ENCODE measurements at regions not wholly inside any gene's neighbourhood (a gene's known extent, or its start where the extent isn't known, plus 50 kb on each side); places are given as distances from the start of the nearest gene placed in this dataset.

- DNase-seq (ENCODE audit: low read depth), result no peak
Observed at GRCh38 chr11:70535191-70535971, 137.1 kb downstream of the CTTN start.

GRCh38 chr11:70536051-70536877 lies 137.9 kb downstream of the CTTN start:
- no peak for DNase-seq (ENCODE audit: low read depth)

GRCh38 chr11:70537576-70538571 lies 139.5 kb downstream of the CTTN start:
- DNase-seq (ENCODE audit: low read depth), result no peak

DNA sequence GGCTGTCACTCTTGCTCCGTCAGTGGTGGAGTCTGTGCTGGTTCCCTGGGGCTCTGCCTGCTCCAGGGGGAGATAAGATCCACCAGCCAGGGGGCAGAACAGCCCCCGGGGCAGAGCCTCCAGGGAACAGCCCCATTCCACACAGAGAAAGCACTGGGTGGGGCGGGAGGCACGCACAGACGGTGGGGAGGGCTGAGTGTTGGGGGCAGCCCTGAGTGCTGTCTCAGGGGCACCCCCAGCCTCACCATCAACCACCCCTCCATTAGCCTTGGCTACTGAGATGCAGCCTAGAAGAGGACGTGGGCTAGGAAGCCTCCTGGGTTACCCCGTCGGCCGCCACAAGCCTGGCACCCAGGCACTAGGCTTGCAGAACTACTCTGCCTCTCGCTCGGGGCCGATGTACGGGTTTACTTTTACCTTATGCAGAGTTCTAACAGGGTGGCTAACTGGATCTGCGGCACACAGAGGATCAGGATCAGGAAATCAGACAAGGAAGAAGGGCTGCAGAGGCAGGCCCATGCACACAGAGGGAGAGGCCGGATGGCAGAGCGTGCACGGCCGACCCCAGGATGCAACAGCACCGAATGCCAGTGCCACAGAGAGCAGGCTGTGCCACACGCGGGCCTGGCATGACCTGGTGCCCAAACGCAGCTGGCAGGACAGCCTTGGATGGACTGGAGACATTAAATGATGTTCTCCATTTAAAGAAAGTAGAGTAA lies 140.5 kb downstream of the CTTN start:
- DNase-seq (ENCODE audit: low read depth), result no peak

DNA sequence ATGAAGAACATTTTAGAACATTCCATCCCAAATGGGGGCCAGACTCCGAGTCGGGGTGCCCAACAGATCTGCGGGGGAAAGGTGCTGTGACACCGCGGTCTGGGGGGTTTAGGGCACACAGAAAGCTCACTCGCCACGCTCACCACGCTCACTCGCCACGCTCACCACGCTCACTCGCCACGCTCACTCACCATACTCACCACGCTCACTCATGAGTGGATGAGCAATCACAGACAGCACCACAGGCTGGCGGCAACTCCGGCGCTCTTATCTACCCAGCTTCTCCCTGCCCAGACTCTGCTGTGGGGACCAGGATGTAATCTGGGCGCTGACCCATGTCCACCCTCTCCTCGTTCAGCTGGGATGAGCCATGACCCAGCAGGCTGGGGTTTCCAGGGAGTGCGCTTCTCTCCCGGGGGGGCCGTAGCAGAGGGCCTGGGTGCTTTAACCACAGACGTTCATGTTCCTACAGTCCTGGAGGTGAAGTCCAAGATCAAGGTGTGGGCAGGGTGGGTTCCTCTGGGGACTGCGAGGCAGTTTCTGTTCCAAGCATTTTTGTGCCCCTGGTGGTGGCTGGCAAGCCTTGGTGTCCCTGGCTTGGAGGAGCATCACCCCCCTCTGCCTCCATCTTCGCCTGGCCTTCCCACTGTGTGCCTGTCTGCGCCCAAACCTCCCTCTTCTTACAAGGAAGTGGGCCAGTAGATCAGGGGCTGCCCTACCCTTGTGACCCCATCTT lies 141.2 kb downstream of the CTTN start:
- DNase-seq (ENCODE audit: low read depth), result no peak

DNA sequence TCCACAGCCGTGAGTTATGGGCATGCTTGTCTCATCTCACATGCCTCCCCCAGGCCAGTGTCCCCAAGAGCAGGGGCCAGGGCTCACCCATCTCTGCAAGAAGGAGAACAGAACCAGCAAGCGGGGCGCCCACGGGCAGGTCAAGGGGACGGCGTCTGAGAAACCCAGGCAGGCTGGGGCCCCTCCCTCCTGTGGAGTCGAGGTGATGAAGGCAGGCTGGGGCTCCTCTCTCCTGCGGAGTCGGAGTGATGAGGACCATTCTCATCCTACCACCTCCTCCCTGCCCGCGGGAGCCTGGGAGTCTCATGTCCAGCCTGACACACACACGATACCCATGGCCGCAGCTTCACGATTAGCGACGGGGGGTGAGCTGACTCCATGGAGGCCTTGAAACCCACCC lies 141.9 kb downstream of the CTTN start:
- DNase-seq (ENCODE audit: low read depth), result no peak

DNA sequence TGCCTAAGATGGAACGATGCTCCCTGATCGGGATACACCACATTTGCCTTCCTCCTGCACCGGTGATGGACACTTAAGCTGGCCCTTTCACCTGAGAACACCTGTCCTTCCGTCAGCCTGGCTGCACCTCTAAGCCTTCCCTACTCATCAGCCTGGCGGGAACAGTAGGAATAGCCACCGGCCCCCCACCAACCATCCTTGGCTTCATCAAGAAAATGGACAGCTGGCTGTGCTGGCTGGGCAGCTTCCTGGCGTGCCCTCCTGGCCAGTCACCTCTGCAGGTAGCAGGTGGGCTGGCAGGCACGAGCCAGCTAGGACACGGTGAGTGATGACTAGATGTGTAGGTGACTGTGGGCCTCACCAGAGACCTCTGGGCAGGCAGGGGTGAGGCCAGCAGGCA lies 142.8 kb downstream of the CTTN start:
- DNase-seq (ENCODE audit: low read depth), result no peak

- DNase-seq (ENCODE audit: low read depth), result no peak
Observed at GRCh38 chr11:70541699-70542098, 143.4 kb downstream of the CTTN start.

DNA sequence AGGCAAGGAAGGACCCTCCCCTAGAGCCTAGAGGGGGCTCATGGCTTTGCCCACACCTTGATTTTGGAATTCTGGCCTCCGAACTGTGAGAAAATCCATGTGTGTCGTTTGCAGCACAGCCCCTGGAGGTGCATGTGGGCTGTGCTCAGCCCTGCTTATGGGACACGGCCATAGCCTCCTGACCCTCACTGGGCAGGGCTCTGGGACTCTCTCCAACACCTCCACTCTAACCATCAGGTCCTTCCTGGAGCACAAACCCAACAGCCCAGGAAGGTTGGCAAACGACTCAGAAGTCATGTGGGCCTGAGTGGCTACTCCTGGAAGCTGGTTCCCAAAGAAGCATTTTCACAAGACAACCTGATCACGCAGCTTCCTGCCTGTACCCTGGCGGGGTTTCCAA lies 144.1 kb downstream of the CTTN start:
- DNase-seq (ENCODE audit: low read depth), result no peak

- no peak for DNase-seq (ENCODE audit: low read depth)
Observed at GRCh38 chr11:70542811-70543210, 144.5 kb downstream of the CTTN start.

DNA sequence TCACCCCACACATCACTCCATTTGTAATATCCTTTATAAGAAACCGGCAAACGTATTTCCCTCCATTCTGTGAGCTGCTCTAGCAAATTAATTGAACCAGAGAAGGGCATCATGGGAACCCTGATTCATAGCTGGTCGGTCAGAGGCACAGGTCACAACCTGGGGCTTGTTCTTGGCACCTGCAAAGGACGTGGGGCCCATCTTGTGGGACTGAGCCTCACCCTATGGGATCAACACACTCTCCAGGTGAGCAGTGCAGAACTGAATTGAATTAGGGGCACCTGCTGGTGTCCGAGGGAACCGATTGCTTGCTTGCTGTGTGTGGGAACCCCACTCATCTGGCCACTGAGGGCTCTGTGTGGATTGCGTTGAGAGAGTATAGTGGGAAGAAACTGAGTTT lies 145.3 kb downstream of the CTTN start:
- no peak for DNase-seq (ENCODE audit: low read depth)

DNA sequence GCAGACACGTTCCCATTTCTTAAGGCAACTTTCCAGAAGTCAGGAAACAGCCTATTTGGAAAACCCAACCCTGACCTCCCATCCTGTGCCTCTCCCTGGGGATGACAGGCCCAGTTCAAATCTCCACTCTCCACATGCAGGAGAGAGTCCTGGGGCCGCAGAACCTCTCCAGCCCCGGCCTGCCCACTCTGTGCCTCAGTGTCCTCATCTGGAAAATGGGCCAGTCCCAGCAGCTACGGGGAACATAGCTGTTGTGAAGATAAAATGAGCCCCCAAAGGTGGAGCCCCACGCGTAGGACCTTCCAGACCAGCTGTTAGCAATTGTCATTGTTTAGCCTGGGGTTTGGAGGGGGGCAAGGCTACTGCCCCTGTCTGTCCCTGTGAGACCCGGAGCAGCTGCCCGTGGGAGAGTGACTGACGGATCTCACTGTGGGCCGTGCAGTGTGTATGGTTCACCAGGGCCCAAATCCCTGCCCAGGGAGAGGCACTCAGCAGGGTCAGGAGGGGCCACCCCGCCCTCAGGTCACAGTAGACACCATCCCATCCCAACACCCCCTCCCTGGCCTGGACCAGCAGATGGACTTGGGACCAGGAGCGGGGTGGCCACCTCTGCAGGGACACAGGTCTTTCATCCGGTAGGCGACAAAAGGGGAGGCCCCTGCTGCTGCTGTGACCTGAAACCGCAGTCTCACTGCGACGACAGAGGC lies 145.9 kb downstream of the CTTN start:
- DNase-seq (ENCODE audit: low read depth), result no peak

DNA sequence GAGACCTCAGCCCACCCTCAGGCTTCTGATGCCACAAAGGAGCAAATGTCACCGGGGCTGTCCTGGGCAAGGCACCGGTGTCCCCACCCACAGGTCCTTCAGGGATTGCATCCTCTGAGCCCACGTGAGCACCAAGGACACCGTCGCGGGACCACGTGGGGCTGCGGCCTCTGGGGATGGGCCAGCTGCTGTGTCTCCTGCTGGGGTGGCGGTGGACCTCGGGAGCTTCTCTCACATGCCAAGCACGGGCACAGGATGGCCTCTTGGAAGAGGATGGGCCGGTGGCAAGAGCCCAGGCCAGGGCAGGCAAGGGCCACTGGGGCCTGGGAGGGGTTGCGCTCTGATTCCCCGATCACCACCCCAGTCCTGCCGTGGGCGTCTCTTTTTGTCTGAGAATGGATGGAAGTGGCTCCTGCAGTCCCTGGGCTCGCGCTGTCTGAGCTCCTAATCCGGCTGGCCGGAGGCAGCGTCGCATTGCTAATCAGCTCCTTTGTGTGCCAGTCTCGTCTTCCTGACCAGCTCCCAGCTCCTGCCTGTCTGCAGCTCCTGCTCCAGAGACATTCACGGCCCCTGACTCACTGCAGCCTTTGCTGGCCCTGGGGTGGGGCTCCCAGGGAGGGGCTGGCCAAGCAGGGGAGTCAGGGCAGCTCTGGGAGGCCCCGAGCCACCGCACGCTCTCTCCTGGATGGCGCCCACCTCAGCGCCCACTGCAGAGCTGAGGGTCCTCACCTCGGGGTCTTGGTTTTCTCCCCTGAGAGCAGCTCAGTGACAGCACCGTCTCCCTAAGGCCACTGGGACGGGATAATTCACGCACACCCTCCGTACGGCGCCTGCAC lies 146.7 kb downstream of the CTTN start:
- no peak for DNase-seq (ENCODE audit: low read depth)

DNA sequence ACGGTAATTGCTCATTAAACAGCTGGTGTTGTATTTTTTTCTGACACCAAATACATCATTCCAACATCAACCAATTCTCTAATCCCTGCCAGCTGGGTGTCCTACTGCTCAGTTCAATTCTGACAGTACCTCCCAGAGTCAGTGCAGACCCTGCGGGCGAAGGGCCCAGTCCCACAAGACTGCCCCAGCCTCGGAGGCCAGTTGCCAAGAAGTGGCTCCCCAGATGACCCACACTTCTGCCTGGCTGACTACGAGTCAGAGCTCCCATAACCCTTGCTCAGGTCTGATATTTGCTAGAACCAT lies 147.2 kb downstream of the CTTN start:
- DNase-seq (ENCODE audit: low read depth), result no peak

- no peak for DNase-seq (ENCODE audit: low read depth)
Observed at GRCh38 chr11:70546191-70546940, 148.0 kb downstream of the CTTN start.

- no peak for DNase-seq (ENCODE audit: low read depth)
Observed at GRCh38 chr11:70547386-70547785, 149.1 kb downstream of the CTTN start.

DNA sequence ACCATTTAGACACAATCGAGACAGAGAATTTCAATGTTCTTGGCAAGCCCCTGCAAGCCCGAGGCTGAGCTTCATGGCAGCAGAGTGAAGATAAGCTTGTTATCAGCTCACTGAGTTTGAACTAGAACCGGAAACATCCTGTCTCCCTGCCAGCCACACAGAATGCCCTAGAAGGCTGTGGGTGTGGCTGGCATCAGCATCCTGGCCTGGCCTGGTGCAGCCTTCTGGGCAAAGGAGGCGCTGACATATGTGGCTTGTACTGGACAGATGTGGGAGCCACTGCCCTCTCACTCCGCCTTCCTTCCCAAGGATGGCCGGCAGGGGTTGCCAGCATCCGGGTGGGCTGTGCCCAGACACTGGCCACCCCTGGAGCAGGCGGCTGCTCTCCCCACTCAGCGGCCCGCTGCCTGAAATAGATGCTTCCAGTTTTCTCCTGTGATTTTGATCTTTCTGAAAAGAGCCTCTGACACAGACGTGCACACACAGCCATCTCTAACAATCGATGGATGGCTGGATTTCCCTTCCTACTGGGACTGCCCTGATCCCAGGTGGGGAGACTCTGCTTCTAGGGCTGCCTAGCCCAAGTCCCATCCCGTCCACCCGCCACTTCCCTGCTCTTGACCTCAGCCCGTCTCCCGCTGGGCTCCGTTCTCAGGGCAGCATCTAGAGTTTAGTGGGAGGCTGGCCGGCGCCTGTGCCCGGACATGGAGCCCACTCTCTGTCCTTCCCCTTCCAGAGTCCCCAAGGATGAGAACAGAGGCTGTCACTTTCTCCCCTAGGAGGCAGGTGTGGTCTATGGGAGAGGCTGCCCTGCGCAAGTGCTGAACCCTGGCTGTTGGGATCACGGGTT lies 149.7 kb downstream of the CTTN start:
- no peak for DNase-seq (ENCODE audit: low read depth)

DNA sequence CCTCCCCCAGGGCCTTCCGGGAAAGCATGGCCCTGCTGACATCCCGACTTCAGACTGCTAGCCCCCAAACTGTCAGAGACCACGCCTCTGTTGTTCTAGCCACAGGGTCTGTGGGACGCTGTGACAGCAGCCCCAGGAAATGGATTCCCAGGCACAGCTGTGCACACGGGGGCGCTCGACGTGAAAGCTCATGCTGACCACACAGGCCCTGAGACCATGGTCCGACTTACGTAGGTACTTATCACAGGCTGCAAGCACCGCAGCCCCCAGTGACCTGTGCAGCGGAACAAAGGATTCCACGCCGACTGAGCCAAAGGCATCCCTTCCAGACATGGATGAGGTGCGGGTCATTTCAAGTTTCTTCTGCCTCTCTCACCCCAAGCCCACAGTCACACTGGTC lies 150.6 kb downstream of the CTTN start:
- DNase-seq (ENCODE audit: low read depth), result no peak
